PC-3 (cell line): ENCODE measurements at regions not wholly inside any gene's neighbourhood (a gene's known extent, or its start where the extent isn't known, plus 50 kb on each side); places are given as distances from the start of the nearest gene placed in this dataset.

Source experiments
- EZH2 ChIP-seq: fragments of 300-600 bp; sonication (generic); IDR thresholded peaks from one replicate; pipeline ENCODE4 v1.6.1; 2017; ENCODE audit warnings: antibody characterized with exemption, mild to moderate bottlenecking, low read length; ENCODE audit not compliant: unreplicated experiment
- TF ChIP-seq, protein P1 (sequence below): fragments of 300-600 bp; sonication (generic); conservative IDR thresholded peaks from 2 replicates; pipeline ENCODE4 v1.5.1; 2017; ENCODE audit warnings: antibody characterized with exemption, low read depth, mild to moderate bottlenecking, low read length

DNA sequence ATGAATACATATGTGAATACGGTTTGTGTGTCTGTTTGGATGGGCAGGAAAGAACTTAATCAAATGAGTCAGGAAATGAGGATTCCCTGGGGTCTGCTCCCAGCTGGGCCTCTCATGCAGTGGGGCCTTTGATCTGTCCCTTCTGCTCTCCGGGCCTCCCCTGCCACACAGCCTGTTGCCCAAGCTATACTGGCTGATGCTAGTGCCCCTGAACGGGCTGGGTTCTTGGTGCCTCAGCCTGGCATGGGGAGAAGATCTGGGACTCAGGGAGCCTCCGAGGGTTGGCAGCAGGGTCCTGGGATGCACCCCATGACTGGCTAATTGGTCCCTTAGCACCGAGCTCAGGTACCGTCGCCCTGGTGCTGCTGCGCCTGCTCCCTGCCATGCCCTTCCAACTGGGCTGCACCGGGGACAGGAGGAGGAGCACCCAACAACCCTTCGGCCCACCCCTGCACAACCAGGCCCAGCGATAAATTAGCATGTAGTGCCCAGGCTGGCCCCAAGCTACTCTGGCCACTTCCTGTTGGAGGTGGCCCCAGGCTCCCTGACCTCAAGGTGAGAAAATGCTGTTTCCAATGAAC lies 59.9 kb upstream of the DUSP5 start:
- TF ChIP-seq, protein P1, sequence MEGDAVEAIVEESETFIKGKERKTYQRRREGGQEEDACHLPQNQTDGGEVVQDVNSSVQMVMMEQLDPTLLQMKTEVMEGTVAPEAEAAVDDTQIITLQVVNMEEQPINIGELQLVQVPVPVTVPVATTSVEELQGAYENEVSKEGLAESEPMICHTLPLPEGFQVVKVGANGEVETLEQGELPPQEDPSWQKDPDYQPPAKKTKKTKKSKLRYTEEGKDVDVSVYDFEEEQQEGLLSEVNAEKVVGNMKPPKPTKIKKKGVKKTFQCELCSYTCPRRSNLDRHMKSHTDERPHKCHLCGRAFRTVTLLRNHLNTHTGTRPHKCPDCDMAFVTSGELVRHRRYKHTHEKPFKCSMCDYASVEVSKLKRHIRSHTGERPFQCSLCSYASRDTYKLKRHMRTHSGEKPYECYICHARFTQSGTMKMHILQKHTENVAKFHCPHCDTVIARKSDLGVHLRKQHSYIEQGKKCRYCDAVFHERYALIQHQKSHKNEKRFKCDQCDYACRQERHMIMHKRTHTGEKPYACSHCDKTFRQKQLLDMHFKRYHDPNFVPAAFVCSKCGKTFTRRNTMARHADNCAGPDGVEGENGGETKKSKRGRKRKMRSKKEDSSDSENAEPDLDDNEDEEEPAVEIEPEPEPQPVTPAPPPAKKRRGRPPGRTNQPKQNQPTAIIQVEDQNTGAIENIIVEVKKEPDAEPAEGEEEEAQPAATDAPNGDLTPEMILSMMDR = no peak
- no peak for TF ChIP-seq EZH2
